ENCODE measurements at regions not wholly inside any gene's neighbourhood (a gene's known extent, or its start where the extent isn't known, plus 50 kb on each side); places are given as distances from the start of the nearest gene placed in this dataset.

- TF ChIP-seq CTCF (IDR thresholded peaks at IDR 0.05) (no peak), POLR2A (IDR thresholded peaks at IDR 0.05; ENCODE audit: low read depth) (no peak), POLR2AphosphoS5 (IDR thresholded peaks at IDR 0.05) (no peak)
These were observed 383.4 kb downstream of the VRK1 start for GRCh38 chr14:97180304-97181200.
